Suprapubic skin (tissue), 4 donors: ENCODE measurements at regions not wholly inside any gene's neighbourhood (a gene's known extent, or its start where the extent isn't known, plus 50 kb on each side); places are given as distances from the start of the nearest gene placed in this dataset.

Source experiments
- CTCF ChIP-seq, 2 donors: fragments of 200-600 bp in 1 of 2; fragments of 450-650 bp in 1 of 2; sonication (generic) in 1 of 2; IDR thresholded peaks; one replicate each; pipeline ENCODE4 v1.5.1; 2016 to 2019; ENCODE audit warnings: antibody characterized with exemption in 2 of 2, mild to moderate bottlenecking in 1 of 2, moderate library complexity in 1 of 2
- EP300 ChIP-seq: sonication (generic); formaldehyde crosslinking; IDR thresholded peaks from one replicate; pipeline ENCODE4 v1.6.1; 2017; ENCODE audit warnings: antibody characterized with exemption
- POLR2AphosphoS5 ChIP-seq, 3 donors: sonication (generic); formaldehyde crosslinking; IDR thresholded peaks; one replicate each; pipeline ENCODE4 v1.6.1; 2017; ENCODE audit warnings: antibody characterized with exemption in 3 of 3

- TF ChIP-seq CTCF (IDR thresholded peaks at IDR 0.05) = no peak
- no peak for TF ChIP-seq EP300
- TF ChIP-seq POLR2AphosphoS5 (IDR thresholded peaks at IDR 0.05) = no peak
Observed at GRCh38 chr10:107557916-107558315, 393.4 kb upstream of the SORCS1 start.
